ENCODE measurements at regions not wholly inside any gene's neighbourhood (a gene's known extent, or its start where the extent isn't known, plus 50 kb on each side); places are given as distances from the start of the nearest gene placed in this dataset.

DNA sequence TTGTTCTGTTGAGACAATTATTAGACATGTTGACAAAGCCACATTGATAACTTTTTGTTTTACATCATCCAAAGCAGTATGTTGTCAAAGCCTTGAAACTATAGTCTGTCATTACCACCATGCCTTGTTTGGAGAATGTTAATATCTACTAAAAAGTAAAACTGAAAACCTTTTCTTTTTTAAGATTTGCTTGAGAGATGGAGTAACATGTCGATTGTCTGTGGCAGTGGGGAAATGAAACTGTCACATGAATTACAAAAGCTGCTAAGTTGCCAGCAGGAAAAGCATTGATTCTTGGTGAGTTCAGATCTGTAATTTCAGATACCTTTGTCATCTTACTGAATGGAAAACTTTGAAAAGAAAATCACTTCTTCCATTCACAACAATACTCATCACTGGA lies 69.1 kb downstream of the TFPI2 start:
- TF ChIP-seq MAZ (IDR thresholded peaks at IDR 0.05; ENCODE audit: borderline replicate concordance, low read depth, low read length) (no peak), FOS (IDR thresholded peaks at IDR 0.05; ENCODE audit: low read depth, low read length) (no peak), CEBPB (IDR thresholded peaks at IDR 0.05; ENCODE audit: low read depth, low read length) (no peak), RCOR1 (IDR thresholded peaks at IDR 0.05; ENCODE audit: insufficient replicate concordance, low read length) (no peak), POLR2A (IDR thresholded peaks at IDR 0.05; ENCODE audit: low read depth, low read length) (no peak), CHD1 (IDR thresholded peaks at IDR 0.05; ENCODE audit: low read depth, low read length) (no peak), MAFK (IDR thresholded peaks at IDR 0.05; ENCODE audit: low read depth, low read length) (no peak), MXI1 (IDR thresholded peaks at IDR 0.05; ENCODE audit: borderline replicate concordance, low read depth, low read length) (no peak), RFX5 (IDR thresholded peaks at IDR 0.05; ENCODE audit: low read depth, low read length) (no peak), BHLHE40 (IDR thresholded peaks at IDR 0.05; ENCODE audit: low read depth, low read length) (no peak), RAD21 (IDR thresholded peaks at IDR 0.05; ENCODE audit: low read length) (no peak), SMC3 (IDR thresholded peaks at IDR 0.05; ENCODE audit: low read depth, low read length) (no peak), NFE2L2 (IDR thresholded peaks at IDR 0.05; ENCODE audit: low read depth, low read length) (no peak)
- TF ChIP-seq, protein P1, sequence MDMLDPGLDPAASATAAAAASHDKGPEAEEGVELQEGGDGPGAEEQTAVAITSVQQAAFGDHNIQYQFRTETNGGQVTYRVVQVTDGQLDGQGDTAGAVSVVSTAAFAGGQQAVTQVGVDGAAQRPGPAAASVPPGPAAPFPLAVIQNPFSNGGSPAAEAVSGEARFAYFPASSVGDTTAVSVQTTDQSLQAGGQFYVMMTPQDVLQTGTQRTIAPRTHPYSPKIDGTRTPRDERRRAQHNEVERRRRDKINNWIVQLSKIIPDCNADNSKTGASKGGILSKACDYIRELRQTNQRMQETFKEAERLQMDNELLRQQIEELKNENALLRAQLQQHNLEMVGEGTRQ (IDR thresholded peaks at IDR 0.05; ENCODE audit: low read depth, low read length), result no peak
- TF ChIP-seq, protein P2, sequence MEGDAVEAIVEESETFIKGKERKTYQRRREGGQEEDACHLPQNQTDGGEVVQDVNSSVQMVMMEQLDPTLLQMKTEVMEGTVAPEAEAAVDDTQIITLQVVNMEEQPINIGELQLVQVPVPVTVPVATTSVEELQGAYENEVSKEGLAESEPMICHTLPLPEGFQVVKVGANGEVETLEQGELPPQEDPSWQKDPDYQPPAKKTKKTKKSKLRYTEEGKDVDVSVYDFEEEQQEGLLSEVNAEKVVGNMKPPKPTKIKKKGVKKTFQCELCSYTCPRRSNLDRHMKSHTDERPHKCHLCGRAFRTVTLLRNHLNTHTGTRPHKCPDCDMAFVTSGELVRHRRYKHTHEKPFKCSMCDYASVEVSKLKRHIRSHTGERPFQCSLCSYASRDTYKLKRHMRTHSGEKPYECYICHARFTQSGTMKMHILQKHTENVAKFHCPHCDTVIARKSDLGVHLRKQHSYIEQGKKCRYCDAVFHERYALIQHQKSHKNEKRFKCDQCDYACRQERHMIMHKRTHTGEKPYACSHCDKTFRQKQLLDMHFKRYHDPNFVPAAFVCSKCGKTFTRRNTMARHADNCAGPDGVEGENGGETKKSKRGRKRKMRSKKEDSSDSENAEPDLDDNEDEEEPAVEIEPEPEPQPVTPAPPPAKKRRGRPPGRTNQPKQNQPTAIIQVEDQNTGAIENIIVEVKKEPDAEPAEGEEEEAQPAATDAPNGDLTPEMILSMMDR (conservative IDR thresholded peaks at IDR 0.05; ENCODE audit: low read depth, low read length), result no peak
- TF ChIP-seq, protein P3, sequence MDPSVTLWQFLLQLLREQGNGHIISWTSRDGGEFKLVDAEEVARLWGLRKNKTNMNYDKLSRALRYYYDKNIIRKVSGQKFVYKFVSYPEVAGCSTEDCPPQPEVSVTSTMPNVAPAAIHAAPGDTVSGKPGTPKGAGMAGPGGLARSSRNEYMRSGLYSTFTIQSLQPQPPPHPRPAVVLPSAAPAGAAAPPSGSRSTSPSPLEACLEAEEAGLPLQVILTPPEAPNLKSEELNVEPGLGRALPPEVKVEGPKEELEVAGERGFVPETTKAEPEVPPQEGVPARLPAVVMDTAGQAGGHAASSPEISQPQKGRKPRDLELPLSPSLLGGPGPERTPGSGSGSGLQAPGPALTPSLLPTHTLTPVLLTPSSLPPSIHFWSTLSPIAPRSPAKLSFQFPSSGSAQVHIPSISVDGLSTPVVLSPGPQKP (IDR thresholded peaks at IDR 0.05; ENCODE audit: borderline replicate concordance, low read depth, low read length), result no peak
- H3K14ac ChIP-seq (replicated peaks; ENCODE audit: low read depth, low read length), result no peak overlapping the region
- no peak overlapping the region for H2BK15ac ChIP-seq (ENCODE audit: low read depth, low read length)
- no peaks in the 10 kb centered on the region for H3K9me3 ChIP-seq (ENCODE audit: control insufficient read depth, insufficient read depth, low read length)
- intact Hi-C loops (cut with micrococcal nuclease), result no loop called here
- no peak overlapping the region for H2BK20ac ChIP-seq (ENCODE audit: low read depth, low read length)
- H3K27ac ChIP-seq (ENCODE audit: insufficient read depth, low read length), result no peak overlapping the region
- BruUV-seq (replicated peaks), result no TSS peak
- H3K23ac ChIP-seq (ENCODE audit: low read depth, low read length), result no peak overlapping the region
- H3K18ac ChIP-seq (ENCODE audit: low read depth, low read length), result no peak overlapping the region
- H4K5ac ChIP-seq (ENCODE audit: low read depth, low read length), result no peak overlapping the region
- no peak for DNase-seq
- no peaks in the 10 kb centered on the region for H3K79me1 ChIP-seq (ENCODE audit: low read depth in 1 of 2, low read length in 2 of 2)
- WGBS, 2 experiments (ENCODE audit: extremely low coverage in 2 of 2, insufficient read length in 1 of 2), result no CpG with 5 or more reads among the region's 1 CpG
- no peak overlapping the region for H3K4ac ChIP-seq (ENCODE audit: low read depth, low read length)
- H2AK5ac ChIP-seq (ENCODE audit: low read depth, low read length), result no peak overlapping the region
- H3K27me3 ChIP-seq (ENCODE audit: control insufficient read depth, insufficient read depth, low read length), result peaks cover 6% of the 10 kb centered on the region; the same call in 1 of the 2 replicates
- POLR2A ChIA-PET (ENCODE audit: unreplicated experiment), result no interaction called here
- no peaks in the 10 kb centered on the region for H3K4me1 ChIP-seq (ENCODE audit: control insufficient read depth, insufficient read depth, low read length)
- no peaks in the 10 kb centered on the region for H4K20me1 ChIP-seq (ENCODE audit: insufficient read depth, low read length)
- no peak for ATAC-seq (ENCODE audit: low read depth)
- dilution Hi-C loops (cut with HindIII; ENCODE audit: low sequenced_read_pairs, unreplicated experiment), result no loop called here
- no peak overlapping the region for H2BK120ac ChIP-seq (ENCODE audit: low read depth, low read length)
- in situ Hi-C loops (cut with MboI; ENCODE audit: low sequenced_read_pairs), result no loop called here
- H2AFZ ChIP-seq (replicated peaks; ENCODE audit: low read length, poor library complexity), result no peak overlapping the region
- no peak overlapping the region for H3K4me2 ChIP-seq (ENCODE audit: low read depth, low read length)
- no peaks in the 10 kb centered on the region for H3K9me1 ChIP-seq (ENCODE audit: insufficient read depth, low read length)
- no peak overlapping the region for H4K91ac ChIP-seq (ENCODE audit: insufficient read depth, low read depth, low read length)
- H3K9ac ChIP-seq (ENCODE audit: low read depth, low read length), result no peak overlapping the region
- no peaks in the 10 kb centered on the region for H3K36me3 ChIP-seq (ENCODE audit: control insufficient read depth, insufficient read depth, low read length)
- H2AK9ac ChIP-seq (replicated peaks; ENCODE audit: low read depth, low read length, poor library complexity), result no peak overlapping the region
- CTCF ChIA-PET, result no interaction called here
- H3K4me3 ChIP-seq (ENCODE audit: insufficient read depth, low read depth, low read length), result no peak overlapping the region
- H4K8ac ChIP-seq (ENCODE audit: low read depth in 2 of 2, low read length in 2 of 2), result no peak overlapping the region
- no peak overlapping the region for H2BK5ac ChIP-seq (ENCODE audit: low read depth, low read length, poor library complexity, severe bottlenecking)
- no peak overlapping the region for H3K56ac ChIP-seq (ENCODE audit: extremely low read depth, insufficient read depth, low read length)

Measured in IMR-90 (cell line).